HCT116 (cell line): ENCODE measurements at regions not wholly inside any gene's neighbourhood (a gene's known extent, or its start where the extent isn't known, plus 50 kb on each side); places are given as distances from the start of the nearest gene placed in this dataset.

Experiments used
- ATAC-seq: fragments of 200-7000 bp; cut with Tn5 transposase; 2 replicates; pipeline ENCODE4 v1.9.1; 2020; ENCODE audit warnings: mild to moderate bottlenecking, moderate library complexity
- BruUV-seq: library from RNA; stranded (reverse); fragments of 400-500 nt; replicated peaks from 2 replicates; lab custom pipeline; 2021; lab: Mats Ljungman, UMichigan
- CTCF ChIA-PET: fragments of 300-600 bp; sonication (Branson Sonifier 250); formaldehyde crosslinking; loops from one replicate; lab custom pipeline; 2021; ENCODE audit warnings: antibody characterized with exemption; lab: Charles Lee
- POLR2A ChIA-PET: fragments of 300-600, 350-600 bp; sonication (Branson Sonifier 250); formaldehyde crosslinking; loops from one replicate; lab custom pipeline; 2021; ENCODE audit warnings: antibody characterized with exemption; lab: Charles Lee
- RAD21 ChIA-PET, 2 experiments: fragments of 300-600 bp; sonication (Branson Sonifier 250); formaldehyde crosslinking; loops; one replicate each; lab custom pipeline; 2023; ENCODE audit warnings: low total read pairs in 2 of 2; ENCODE audit not compliant: uncharacterized antibody in 2 of 2, unreplicated experiment in 2 of 2, low non-redundant PET in 1 of 2; lab: Charles Lee
- DNase-seq: peaks from one replicate; pipeline ENCODE4 v3.0.0-alpha.2; 2010; ENCODE audit warnings: low read depth, low spot score
- H2AFZ ChIP-seq: fragments of 200-600 bp; shearing (Covaris generic), sonication (generic); 2 replicates; pipeline ENCODE4 v1.6.1; 2017; ENCODE audit warnings: low read depth, mixed run types, mixed read lengths, antibody characterized with exemption, low read length; ENCODE audit not compliant: poor library complexity, severe bottlenecking
- H3K27ac ChIP-seq: 2 replicates; pipeline ENCODE4 v1.5.1; 2012; ENCODE audit warnings: low read depth, low read length
- H3K27me3 ChIP-seq: fragments of 200-600 bp; sonication (generic); 2 replicates; pipeline ENCODE4 v1.6.1; 2016; ENCODE audit warnings: mixed run types, low read length, mixed read lengths; ENCODE audit not compliant: insufficient read depth
- H3K36me3 ChIP-seq, 2 experiments: fragments of 200-500 bp in 1 of 2; fragments of 200-600 bp in 1 of 2; sonication (Bioruptor generic) in 1 of 2; sonication (generic) in 1 of 2; 2 replicates each; pipeline versions ENCODE4 v1.5.1 to v1.6.1; 2014 to 2016; ENCODE audit warnings: low read length in 2 of 2, inconsistent platforms in 1 of 2, mixed read lengths in 1 of 2, mixed run types in 1 of 2; ENCODE audit not compliant: insufficient read depth in 2 of 2, control insufficient read depth in 1 of 2
- H3K4me1 ChIP-seq, 2 experiments: fragments of 200-600 bp in 1 of 2; sonication (generic) in 1 of 2; 2 replicates each; pipeline versions ENCODE4 v1.5.1 to v1.6.1; 2012 to 2017; ENCODE audit warnings: low read length in 2 of 2, inconsistent platforms in 1 of 2, mild to moderate bottlenecking in 1 of 2, mixed read lengths in 1 of 2, mixed run types in 1 of 2, moderate library complexity in 1 of 2; ENCODE audit not compliant: insufficient read depth in 2 of 2, control insufficient read depth in 1 of 2
- H3K4me2 ChIP-seq: fragments of 200-600 bp; sonication (generic); 2 replicates; pipeline ENCODE4 v1.6.1; 2017; ENCODE audit warnings: mixed run types, low read length, mixed read lengths
- H3K4me3 ChIP-seq, 2 experiments: fragments of 200-600 bp in 1 of 2; sonication (generic) in 1 of 2; replicated peaks in 1 of 2; 2 replicates each; pipeline ENCODE4 v1.5.1; 2011 to 2016; ENCODE audit warnings: low read length in 2 of 2, control low read depth in 1 of 2, low read depth in 1 of 2, mild to moderate bottlenecking in 1 of 2, mixed read lengths in 1 of 2, mixed run types in 1 of 2
- H3K79me2 ChIP-seq: fragments of 200-600 bp; sonication (generic); 2 replicates; pipeline ENCODE4 v1.6.1; 2017; ENCODE audit warnings: mild to moderate bottlenecking, mixed run types, low read length, moderate library complexity, mixed read lengths; ENCODE audit not compliant: insufficient read depth
- H3K9ac ChIP-seq: fragments of 200-600 bp; sonication (generic); 2 replicates; pipeline ENCODE4 v1.6.1; 2016; ENCODE audit warnings: low read length, mixed read lengths
- H3K9me2 ChIP-seq: fragments of 200-600 bp; sonication (generic), shearing (Covaris generic); 2 replicates; pipeline ENCODE4 v1.6.1; 2017; ENCODE audit warnings: mixed run types, mild to moderate bottlenecking, moderate library complexity; ENCODE audit not compliant: insufficient read depth
- H3K9me3 ChIP-seq, 2 experiments: fragments of 200-500 bp in 1 of 2; fragments of 200-600 bp in 1 of 2; sonication (Bioruptor generic) in 1 of 2; sonication (generic) in 1 of 2; 2 replicates each; pipeline ENCODE4 v1.6.1; 2014 to 2017; ENCODE audit warnings: low read length in 2 of 2, mixed read lengths in 2 of 2, inconsistent platforms in 1 of 2, low read depth in 1 of 2, mild to moderate bottlenecking in 1 of 2, mixed run types in 1 of 2, moderate library complexity in 1 of 2; ENCODE audit not compliant: control insufficient read depth in 1 of 2, insufficient read depth in 1 of 2
- H4K20me1 ChIP-seq: fragments of 200-600 bp; sonication (generic), shearing (Covaris generic); 2 replicates; pipeline ENCODE4 v1.6.1; 2017; ENCODE audit warnings: mixed run types, mild to moderate bottlenecking, moderate library complexity; ENCODE audit not compliant: insufficient read depth
- ATF3 ChIP-seq: IDR thresholded peaks from 2 replicates; pipeline ENCODE4 v1.6.1; 2012
- CBX3 ChIP-seq: IDR thresholded peaks from 2 replicates; pipeline ENCODE4 v1.6.1; 2012; ENCODE audit warnings: low read depth
- CEBPB ChIP-seq: IDR thresholded peaks from 2 replicates; pipeline ENCODE4 v1.6.1; 2012; ENCODE audit warnings: low read depth
- EGR1 ChIP-seq: IDR thresholded peaks from 2 replicates; pipeline ENCODE4 v1.6.1; 2012; ENCODE audit warnings: low read depth
- ELF1 ChIP-seq: IDR thresholded peaks from 2 replicates; pipeline ENCODE4 v1.6.1; 2012; ENCODE audit warnings: low read depth, borderline replicate concordance
- EZH2 ChIP-seq: fragments of 200-600 bp; sonication (generic); IDR thresholded peaks from 2 replicates; pipeline ENCODE4 v1.6.1; 2017; ENCODE audit warnings: antibody characterized with exemption, mixed run types
- EZH2phosphoT487 ChIP-seq: fragments of 200-600 bp; IDR thresholded peaks from 2 replicates; pipeline ENCODE4 v1.6.1; 2018; ENCODE audit warnings: antibody characterized with exemption, borderline replicate concordance
- FOSL1 ChIP-seq: IDR thresholded peaks from 2 replicates; pipeline ENCODE4 v1.6.1; 2012; ENCODE audit warnings: low read depth
- JUND ChIP-seq: IDR thresholded peaks from 2 replicates; pipeline ENCODE4 v1.6.1; 2012
- MAX ChIP-seq: IDR thresholded peaks from 2 replicates; pipeline ENCODE4 v1.6.1; 2012
- SIN3A ChIP-seq: IDR thresholded peaks from 2 replicates; pipeline ENCODE4 v1.6.1; 2012; ENCODE audit warnings: low read depth
- SP1 ChIP-seq: IDR thresholded peaks from 2 replicates; pipeline ENCODE4 v1.6.1; 2012; ENCODE audit warnings: low read depth
- TCF7L2 ChIP-seq: IDR thresholded peaks from 2 replicates; pipeline ENCODE4 v1.7.0; 2011; ENCODE audit warnings: borderline replicate concordance, inconsistent platforms; ENCODE audit not compliant: insufficient read depth, insufficient read length; ENCODE audit errors: extremely low read depth
- YY1 ChIP-seq: IDR thresholded peaks from 2 replicates; pipeline ENCODE4 v1.6.1; 2011; ENCODE audit warnings: low read length, low read depth, moderate library complexity, mild to moderate bottlenecking; ENCODE audit not compliant: insufficient replicate concordance; ENCODE audit errors: extremely low read depth
- intact Hi-C: fragments of 100-400 bp; cut with micrococcal nuclease; formaldehyde crosslinking; loops from 2 replicates; pipeline ENCODE4 v1.10.0; 2022
- TF ChIP-seq, protein P1 (sequence below), 3 experiments: fragments of 200-600 bp in 1 of 3; sonication (generic) in 1 of 3; IDR thresholded peaks in 2 of 3; conservative IDR thresholded peaks in 1 of 3; 2 replicates each; pipeline ENCODE4 v1.5.1; 2012 to 2017; ENCODE audit warnings: low read depth in 2 of 3, low read length in 2 of 3, antibody characterized with exemption in 1 of 3, borderline replicate concordance in 1 of 3, control low read depth in 1 of 3, mild to moderate bottlenecking in 1 of 3, mixed read lengths in 1 of 3, mixed run types in 1 of 3, moderate library complexity in 1 of 3; ENCODE audit not compliant: insufficient read depth in 1 of 3

GRCh38 chr7:140235114-140235513 lies 58.3 kb upstream of the KDM7A start:
- Histone ChIP-seq H3K36me3 (no peaks in the 10 kb centered on the region), H3K4me2 (no peak overlapping the region), H3K4me3 (no peak overlapping the region), H3K9ac (no peak overlapping the region)
- RAD21 ChIA-PET, result no interaction called here
- TF ChIP-seq EGR1 (no peak), ELF1 (no peak), SIN3A (no peak), CBX3 (no peak), FOSL1 (no peak), MAX (no peak), EZH2 (no peak), YY1 (no peak), JUND (no peak), TCF7L2 (no peak), ATF3 (no peak), EZH2phosphoT487 (no peak), SP1 (no peak), CEBPB (no peak)
- TF ChIP-seq, protein P1, sequence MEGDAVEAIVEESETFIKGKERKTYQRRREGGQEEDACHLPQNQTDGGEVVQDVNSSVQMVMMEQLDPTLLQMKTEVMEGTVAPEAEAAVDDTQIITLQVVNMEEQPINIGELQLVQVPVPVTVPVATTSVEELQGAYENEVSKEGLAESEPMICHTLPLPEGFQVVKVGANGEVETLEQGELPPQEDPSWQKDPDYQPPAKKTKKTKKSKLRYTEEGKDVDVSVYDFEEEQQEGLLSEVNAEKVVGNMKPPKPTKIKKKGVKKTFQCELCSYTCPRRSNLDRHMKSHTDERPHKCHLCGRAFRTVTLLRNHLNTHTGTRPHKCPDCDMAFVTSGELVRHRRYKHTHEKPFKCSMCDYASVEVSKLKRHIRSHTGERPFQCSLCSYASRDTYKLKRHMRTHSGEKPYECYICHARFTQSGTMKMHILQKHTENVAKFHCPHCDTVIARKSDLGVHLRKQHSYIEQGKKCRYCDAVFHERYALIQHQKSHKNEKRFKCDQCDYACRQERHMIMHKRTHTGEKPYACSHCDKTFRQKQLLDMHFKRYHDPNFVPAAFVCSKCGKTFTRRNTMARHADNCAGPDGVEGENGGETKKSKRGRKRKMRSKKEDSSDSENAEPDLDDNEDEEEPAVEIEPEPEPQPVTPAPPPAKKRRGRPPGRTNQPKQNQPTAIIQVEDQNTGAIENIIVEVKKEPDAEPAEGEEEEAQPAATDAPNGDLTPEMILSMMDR (IDR thresholded peaks at IDR 0.05 in 2 of 3, conservative IDR thresholded peaks at IDR 0.05 in 1 of 3; ENCODE audit: borderline replicate concordance in 1 of 3, insufficient read depth in 1 of 3, low read depth in 2 of 3, low read length in 2 of 3), result no peak
- TF ChIP-seq, all 23 proteins: peak for 0
- no peaks in the 10 kb centered on the region for H3K27me3 ChIP-seq
- no peaks in the 10 kb centered on the region for H3K79me2 ChIP-seq
- CTCF ChIA-PET, result no interaction called here
- H2AFZ ChIP-seq, result no peak overlapping the region
- no peaks in the 10 kb centered on the region for H3K9me3 ChIP-seq
- no TSS peak for BruUV-seq
- peaks cover 6 to 16% of the 10 kb centered on the region in 2 experiments; a peak in 3 of 4 replicates for H3K4me1 ChIP-seq
- ATAC-seq (no peak), DNase-seq (no peak)
- no peak overlapping the region for H3K27ac ChIP-seq
- intact Hi-C loops, result no loop called here
- no peaks in the 10 kb centered on the region for H3K9me2 ChIP-seq
- POLR2A ChIA-PET, result interaction anchor here (1.5 kb wide), 1 partner anchor 15 kb away, joined by 3 read pairs; no protein-coding TSS in a partner anchor
- H4K20me1 ChIP-seq, result no peaks in the 10 kb centered on the region
